ENCODE measurements at regions not wholly inside any gene's neighbourhood (a gene's known extent, or its start where the extent isn't known, plus 50 kb on each side); places are given as distances from the start of the nearest gene placed in this dataset.

DNA sequence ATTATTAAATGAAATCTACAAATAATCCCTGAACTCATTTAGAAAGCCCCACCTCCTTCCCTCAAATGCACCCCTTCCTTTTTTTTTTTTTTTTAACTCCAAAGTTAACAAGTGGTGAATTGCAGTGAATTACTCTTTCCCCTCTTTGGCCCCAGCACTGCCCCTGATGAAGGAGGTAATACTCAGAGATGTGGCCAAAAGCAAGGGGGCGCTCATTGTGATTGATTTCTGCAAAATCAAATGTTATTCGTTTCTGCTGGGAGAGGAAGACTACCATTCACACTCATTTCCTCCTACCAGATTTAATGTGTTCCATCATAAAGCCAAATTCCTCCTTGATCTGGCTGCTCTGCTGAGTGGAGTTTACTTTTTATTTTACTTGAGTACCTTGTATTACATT, 259.4 kb downstream of the GPD2 start:
- CTCF ChIA-PET, result no interaction called here
- H2AFZ ChIP-seq (ENCODE audit: insufficient read depth, low read depth, low read length, poor library complexity, severe bottlenecking), result no peak overlapping the region
- H3K27me3 ChIP-seq (replicated peaks in 1 of 4; ENCODE audit: control extremely low read depth in 1 of 4, control insufficient read depth in 3 of 4, insufficient read depth in 4 of 4, low read length in 3 of 4), result no peaks in the 10 kb centered on the region
- no peaks in the 10 kb centered on the region for H3K9me3 ChIP-seq (ENCODE audit: control extremely low read depth in 1 of 3, control insufficient read depth in 2 of 3, insufficient read depth in 1 of 3, low read length in 2 of 3)
- Mint-ChIP-seq H3K4me1 (no peaks in the 10 kb centered on the region), H3K4me3 (no peak overlapping the region), H3K27ac (no peak overlapping the region), H3K9me3 (ENCODE audit: insufficient read depth) (no peaks in the 10 kb centered on the region), H3K27me3 (peaks cover 4% of the 10 kb centered on the region)
- POLR2A ChIA-PET, result no interaction called here
- DNase-seq (no peak), ATAC-seq (ENCODE audit: low read depth) (no peak)
- WGBS (ENCODE audit: insufficient coverage), result no CpG with 5 or more reads among the region's 2 CpGs
- no peak overlapping the region for H3K4me2 ChIP-seq (replicated peaks; ENCODE audit: low read depth, low read length, poor library complexity, severe bottlenecking)
- H3K9ac ChIP-seq (ENCODE audit: low read length), result no peak overlapping the region
- no peaks in the 10 kb centered on the region for H3K79me2 ChIP-seq (ENCODE audit: control insufficient read depth, insufficient read depth, low read length)
- H4K20me1 ChIP-seq (ENCODE audit: control insufficient read depth, insufficient read depth, low read length, poor library complexity, severe bottlenecking), result no peaks in the 10 kb centered on the region
- intact Hi-C loops (cut with micrococcal nuclease), result no loop called here
- no peaks in the 10 kb centered on the region for H3K36me3 ChIP-seq (replicated peaks in 1 of 2; ENCODE audit: control extremely low read depth in 1 of 2, control insufficient read depth in 1 of 2, extremely low read depth in 1 of 2, insufficient read depth in 2 of 2, low read length in 1 of 2)
- no peak overlapping the region for H3K4me3 ChIP-seq (ENCODE audit: control extremely low read depth in 1 of 5, extremely low read depth in 1 of 5, insufficient read depth in 1 of 5, low read depth in 2 of 5, low read length in 4 of 5)
- H3K27ac ChIP-seq (ENCODE audit: low read length in 2 of 2), result no peak overlapping the region
- TF ChIP-seq EZH2 (IDR thresholded peaks at IDR 0.05; ENCODE audit: borderline replicate concordance, insufficient read depth, low read depth, low read length, poor library complexity, severe bottlenecking), result no peak
- TF ChIP-seq, protein P1, sequence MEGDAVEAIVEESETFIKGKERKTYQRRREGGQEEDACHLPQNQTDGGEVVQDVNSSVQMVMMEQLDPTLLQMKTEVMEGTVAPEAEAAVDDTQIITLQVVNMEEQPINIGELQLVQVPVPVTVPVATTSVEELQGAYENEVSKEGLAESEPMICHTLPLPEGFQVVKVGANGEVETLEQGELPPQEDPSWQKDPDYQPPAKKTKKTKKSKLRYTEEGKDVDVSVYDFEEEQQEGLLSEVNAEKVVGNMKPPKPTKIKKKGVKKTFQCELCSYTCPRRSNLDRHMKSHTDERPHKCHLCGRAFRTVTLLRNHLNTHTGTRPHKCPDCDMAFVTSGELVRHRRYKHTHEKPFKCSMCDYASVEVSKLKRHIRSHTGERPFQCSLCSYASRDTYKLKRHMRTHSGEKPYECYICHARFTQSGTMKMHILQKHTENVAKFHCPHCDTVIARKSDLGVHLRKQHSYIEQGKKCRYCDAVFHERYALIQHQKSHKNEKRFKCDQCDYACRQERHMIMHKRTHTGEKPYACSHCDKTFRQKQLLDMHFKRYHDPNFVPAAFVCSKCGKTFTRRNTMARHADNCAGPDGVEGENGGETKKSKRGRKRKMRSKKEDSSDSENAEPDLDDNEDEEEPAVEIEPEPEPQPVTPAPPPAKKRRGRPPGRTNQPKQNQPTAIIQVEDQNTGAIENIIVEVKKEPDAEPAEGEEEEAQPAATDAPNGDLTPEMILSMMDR (IDR thresholded peaks at IDR 0.05), result no peak
- no peaks in the 10 kb centered on the region for H3K4me1 ChIP-seq (ENCODE audit: control insufficient read depth in 2 of 2, insufficient read depth in 2 of 2, low read length in 2 of 2)

DNA sequence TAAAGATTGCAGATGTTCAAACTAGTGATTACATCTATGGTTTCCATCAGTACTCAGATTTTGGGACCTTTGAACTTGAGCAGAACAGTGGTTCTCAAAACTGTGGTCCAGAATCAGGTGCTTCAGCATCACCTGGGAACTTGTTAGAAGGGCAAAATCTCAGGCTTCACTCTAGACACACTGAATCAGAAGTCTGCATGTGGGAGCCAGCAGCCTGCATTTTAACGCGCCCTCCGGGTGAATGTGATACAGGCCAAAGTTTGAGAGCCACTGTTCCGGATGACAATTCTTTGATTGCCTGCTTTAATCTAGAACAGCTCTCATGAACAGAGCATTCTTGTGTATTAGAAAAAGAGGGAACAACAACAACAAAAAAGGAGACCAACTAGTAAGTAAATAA, 261.7 kb downstream of the GPD2 start:
- Histone ChIP-seq H3K27me3 (replicated peaks in 1 of 4; ENCODE audit: control extremely low read depth in 1 of 4, control insufficient read depth in 3 of 4, insufficient read depth in 4 of 4, low read length in 3 of 4) (no peaks in the 10 kb centered on the region), H4K20me1 (ENCODE audit: control insufficient read depth, insufficient read depth, low read length, poor library complexity, severe bottlenecking) (no peaks in the 10 kb centered on the region), H3K4me1 (ENCODE audit: control insufficient read depth in 2 of 2, insufficient read depth in 2 of 2, low read length in 2 of 2) (no peaks in the 10 kb centered on the region), H3K79me2 (ENCODE audit: control insufficient read depth, insufficient read depth, low read length) (no peaks in the 10 kb centered on the region), H3K9ac (ENCODE audit: low read length) (no peak overlapping the region), H2AFZ (ENCODE audit: insufficient read depth, low read depth, low read length, poor library complexity, severe bottlenecking) (no peak overlapping the region), H3K27ac (ENCODE audit: low read length in 2 of 2) (no peak overlapping the region), H3K4me3 (ENCODE audit: control extremely low read depth in 1 of 5, extremely low read depth in 1 of 5, insufficient read depth in 1 of 5, low read depth in 2 of 5, low read length in 4 of 5) (no peak overlapping the region), H3K9me3 (ENCODE audit: control extremely low read depth in 1 of 3, control insufficient read depth in 2 of 3, insufficient read depth in 1 of 3, low read length in 2 of 3) (no peaks in the 10 kb centered on the region), H3K4me2 (replicated peaks; ENCODE audit: low read depth, low read length, poor library complexity, severe bottlenecking) (no peak overlapping the region), H3K36me3 (replicated peaks in 1 of 2; ENCODE audit: control extremely low read depth in 1 of 2, control insufficient read depth in 1 of 2, extremely low read depth in 1 of 2, insufficient read depth in 2 of 2, low read length in 1 of 2) (no peaks in the 10 kb centered on the region)
- Mint-ChIP-seq H3K4me1 (no peaks in the 10 kb centered on the region), H3K27me3 (peaks cover 4% of the 10 kb centered on the region), H3K4me3 (no peak overlapping the region), H3K27ac (no peak overlapping the region), H3K9me3 (ENCODE audit: insufficient read depth) (no peaks in the 10 kb centered on the region)
- no peak for DNase-seq
- ChIA-PET POLR2A (no interaction called here), CTCF (no interaction called here)
- intact Hi-C loops (cut with micrococcal nuclease), result no loop called here
- WGBS (ENCODE audit: insufficient coverage), result 100% methylated on average over 1 of the region's 4 CpGs
- TF ChIP-seq, protein P1 (IDR thresholded peaks at IDR 0.05), result no peak
- TF ChIP-seq EZH2 (IDR thresholded peaks at IDR 0.05; ENCODE audit: borderline replicate concordance, insufficient read depth, low read depth, low read length, poor library complexity, severe bottlenecking), result no peak
- no peak for ATAC-seq (ENCODE audit: low read depth)

All from B cell (primary cell).